Mesenchymal stem cell (in vitro differentiated cells and primary cell): ENCODE measurements at regions not wholly inside any gene's neighbourhood (a gene's known extent, or its start where the extent isn't known, plus 50 kb on each side); places are given as distances from the start of the nearest gene placed in this dataset.

Experiments
- DNase-seq: peaks from one replicate; pipeline ENCODE4 v3.0.0-alpha.2; 2013
- H2AFZ ChIP-seq: one replicate; pipeline ENCODE4 v1.6.1; 2013; ENCODE audit warnings: low read depth, mild to moderate bottlenecking, control low read depth, inconsistent platforms, low read length, moderate library complexity
- H2AK5ac ChIP-seq: 2 replicates; pipeline ENCODE4 v1.6.1; 2013; ENCODE audit warnings: low read length, moderate library complexity, mild to moderate bottlenecking, inconsistent platforms; ENCODE audit not compliant: severe bottlenecking
- H2BK120ac ChIP-seq: one replicate; pipeline ENCODE4 v1.6.1; 2013; ENCODE audit warnings: low read depth, mild to moderate bottlenecking, inconsistent platforms, low read length, moderate library complexity
- H2BK12ac ChIP-seq, 2 experiments: one replicate each; pipeline ENCODE4 v1.6.1; 2013; ENCODE audit warnings: inconsistent platforms in 2 of 2, low read length in 2 of 2, mild to moderate bottlenecking in 2 of 2, moderate library complexity in 2 of 2, control low read depth in 1 of 2
- H2BK15ac ChIP-seq: one replicate; pipeline ENCODE4 v1.6.1; 2013; ENCODE audit warnings: mild to moderate bottlenecking, low read depth, inconsistent platforms; ENCODE audit not compliant: poor library complexity, severe bottlenecking
- H2BK5ac ChIP-seq: 2 replicates; pipeline ENCODE4 v1.6.1; 2013; ENCODE audit warnings: low read depth, mild to moderate bottlenecking, low read length, control low read depth, inconsistent platforms; ENCODE audit not compliant: poor library complexity, severe bottlenecking
- H3K14ac ChIP-seq, 2 experiments: one replicate each; pipeline ENCODE4 v1.6.1; 2013; ENCODE audit warnings: inconsistent platforms in 2 of 2, low read length in 2 of 2, control low read depth in 1 of 2, mild to moderate bottlenecking in 1 of 2, moderate library complexity in 1 of 2
- H3K18ac ChIP-seq, 2 experiments: one replicate each; pipeline ENCODE4 v1.6.1; 2013; ENCODE audit warnings: inconsistent platforms in 2 of 2, low read length in 2 of 2, control low read depth in 1 of 2, low read depth in 1 of 2, mild to moderate bottlenecking in 1 of 2
- H3K23ac ChIP-seq, 2 experiments: one replicate each; pipeline ENCODE4 v1.6.1; 2013; ENCODE audit warnings: inconsistent platforms in 2 of 2, low read length in 2 of 2, mild to moderate bottlenecking in 2 of 2, moderate library complexity in 2 of 2, control low read depth in 1 of 2
- H3K27ac ChIP-seq: 2 replicates; pipeline ENCODE4 v1.5.1; 2013; ENCODE audit warnings: mild to moderate bottlenecking, moderate library complexity, low read length, control low read depth, inconsistent platforms; ENCODE audit not compliant: poor library complexity, severe bottlenecking
- H3K27me3 ChIP-seq, 2 experiments: 2 replicates each; pipeline versions ENCODE4 v1.6.1 to v1.7.0; 2013; ENCODE audit warnings: low read length in 2 of 2, mild to moderate bottlenecking in 2 of 2, moderate library complexity in 2 of 2, control low read depth in 1 of 2, inconsistent platforms in 1 of 2; ENCODE audit not compliant: control insufficient read depth in 1 of 2, insufficient read depth in 1 of 2
- H3K36me3 ChIP-seq, 2 experiments: 2 replicates each; pipeline versions ENCODE4 v1.6.1 to v1.7.0; 2013; ENCODE audit warnings: low read length in 2 of 2, control low read depth in 1 of 2, inconsistent platforms in 1 of 2, low read depth in 1 of 2, mild to moderate bottlenecking in 1 of 2; ENCODE audit not compliant: insufficient read depth in 2 of 2, control insufficient read depth in 1 of 2
- H3K4ac ChIP-seq, 2 experiments: one replicate each; pipeline ENCODE4 v1.6.1; 2013; ENCODE audit warnings: inconsistent platforms in 2 of 2, low read length in 2 of 2, mild to moderate bottlenecking in 2 of 2, moderate library complexity in 2 of 2, control low read depth in 1 of 2, low read depth in 1 of 2
- H3K4me1 ChIP-seq: 2 replicates; pipeline ENCODE4 v1.6.1; 2013; ENCODE audit warnings: low read depth, low read length, control low read depth; ENCODE audit not compliant: control insufficient read depth, insufficient read depth
- H3K4me2 ChIP-seq: 2 replicates; pipeline ENCODE4 v1.6.1; 2013; ENCODE audit warnings: low read length, mild to moderate bottlenecking, inconsistent platforms; ENCODE audit not compliant: poor library complexity, severe bottlenecking
- H3K4me3 ChIP-seq, 2 experiments: 2 replicates each; pipeline versions ENCODE4 v1.5.1 to v1.7.0; 2013; ENCODE audit warnings: low read length in 2 of 2, mild to moderate bottlenecking in 2 of 2, control low read depth in 1 of 2, low read depth in 1 of 2; ENCODE audit not compliant: insufficient read depth in 1 of 2
- H3K79me1 ChIP-seq: replicated peaks from 2 replicates; pipeline ENCODE4 v1.6.1; 2013; ENCODE audit warnings: mild to moderate bottlenecking, control low read depth, low read length, inconsistent platforms; ENCODE audit not compliant: poor library complexity, severe bottlenecking
- H3K9ac ChIP-seq: 2 replicates; pipeline ENCODE4 v1.7.0; 2013; ENCODE audit warnings: mild to moderate bottlenecking, low read length, moderate library complexity
- H3K9me3 ChIP-seq: 2 replicates; pipeline ENCODE4 v1.7.0; 2013; ENCODE audit warnings: mild to moderate bottlenecking, low read length; ENCODE audit not compliant: control insufficient read depth
- H4K8ac ChIP-seq: one replicate; pipeline ENCODE4 v1.6.1; 2013; ENCODE audit warnings: inconsistent platforms, mild to moderate bottlenecking, low read length, moderate library complexity
- H4K91ac ChIP-seq: one replicate; pipeline ENCODE4 v1.6.1; 2013; ENCODE audit warnings: mild to moderate bottlenecking, low read length, inconsistent platforms
- WGBS: methylation state at CpG from one replicate; pipeline ENCODE4 v1.1.7; 2013; ENCODE audit warnings: mixed read lengths; 5-methylcytosine and 5-hydroxymethylcytosine counted together

GRCh38 chr6:19501737-19502245 is 335.4 kb upstream of the ID4 start:
- no peak overlapping the region for H2BK120ac ChIP-seq
- 87% methylated on average over 3 of the region's 3 CpGs for WGBS
- no peaks in the 10 kb centered on the region for H3K4me1 ChIP-seq
- no peak overlapping the region for H3K4ac ChIP-seq
- H3K23ac ChIP-seq = no peak overlapping the region
- no peak overlapping the region for H2AFZ ChIP-seq
- no peak overlapping the region for H3K4me3 ChIP-seq
- H3K27ac ChIP-seq = no peak overlapping the region
- H3K4me2 ChIP-seq = no peak overlapping the region
- H2BK15ac ChIP-seq = no peak overlapping the region
- DNase-seq = no peak
- H3K79me1 ChIP-seq = no peaks in the 10 kb centered on the region
- H3K27me3 ChIP-seq = no peaks in the 10 kb centered on the region
- no peak overlapping the region for H4K91ac ChIP-seq
- H3K36me3 ChIP-seq = no peaks in the 10 kb centered on the region
- H4K8ac ChIP-seq = no peak overlapping the region
- H3K14ac ChIP-seq = no peak overlapping the region
- H2BK5ac ChIP-seq = no peak overlapping the region
- H3K9me3 ChIP-seq = peaks cover 9% of the 10 kb centered on the region
- H3K9ac ChIP-seq = no peak overlapping the region
- H3K18ac ChIP-seq = no peak overlapping the region
- H2AK5ac ChIP-seq = no peak overlapping the region
- no peak overlapping the region for H2BK12ac ChIP-seq

- WGBS = 88% methylated on average over 1 of the region's 2 CpGs
- H3K18ac ChIP-seq = no peak overlapping the region
- H3K36me3 ChIP-seq = no peaks in the 10 kb centered on the region
- no peak overlapping the region for H2BK12ac ChIP-seq
- H2AFZ ChIP-seq = no peak overlapping the region
- H4K91ac ChIP-seq = no peak overlapping the region
- no peak for DNase-seq
- no peak overlapping the region for H4K8ac ChIP-seq
- H2AK5ac ChIP-seq = no peak overlapping the region
- no peaks in the 10 kb centered on the region for H3K4me1 ChIP-seq
- H3K27me3 ChIP-seq = no peaks in the 10 kb centered on the region
- H3K4me3 ChIP-seq = no peak overlapping the region
- no peak overlapping the region for H2BK120ac ChIP-seq
- no peak overlapping the region for H2BK15ac ChIP-seq
- H3K4me2 ChIP-seq = no peak overlapping the region
- H3K9ac ChIP-seq = no peak overlapping the region
- H2BK5ac ChIP-seq = no peak overlapping the region
- no peak overlapping the region for H3K14ac ChIP-seq
- no peaks in the 10 kb centered on the region for H3K79me1 ChIP-seq
- peaks cover 14% of the 10 kb centered on the region for H3K9me3 ChIP-seq
- no peak overlapping the region for H3K4ac ChIP-seq
- H3K23ac ChIP-seq = no peak overlapping the region
- H3K27ac ChIP-seq = no peak overlapping the region
Measured at GRCh38 chr6:19502301-19502700, 334.9 kb upstream of the ID4 start.

DNA sequence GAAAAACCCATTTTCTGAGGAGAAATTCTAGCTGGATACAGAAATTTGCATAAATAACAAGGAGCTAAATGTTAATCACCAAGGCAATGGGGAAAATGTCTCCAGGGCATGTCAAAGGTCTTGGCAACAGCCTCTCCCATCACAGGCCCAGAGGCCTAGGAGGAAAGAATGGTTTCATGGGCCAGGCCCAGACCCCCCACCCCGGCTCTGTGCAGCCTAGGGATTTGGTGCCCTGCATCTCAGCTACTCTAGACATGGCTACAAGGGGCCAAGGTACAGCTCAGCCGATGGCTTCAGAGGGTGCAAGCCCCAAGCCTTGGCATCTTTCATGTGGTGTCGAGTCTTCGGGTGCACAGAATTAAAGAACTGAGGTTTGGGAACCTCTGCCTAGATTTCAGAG is 321.2 kb upstream of the ID4 start:
- H3K27ac ChIP-seq = no peak overlapping the region
- H3K4ac ChIP-seq = no peak overlapping the region
- H4K8ac ChIP-seq = no peak overlapping the region
- no peak overlapping the region for H3K18ac ChIP-seq
- no peak overlapping the region for H3K14ac ChIP-seq
- no peak overlapping the region for H3K23ac ChIP-seq
- H2AK5ac ChIP-seq = no peak overlapping the region
- H2BK12ac ChIP-seq = no peak overlapping the region
- H3K36me3 ChIP-seq = no peaks in the 10 kb centered on the region
- no peak overlapping the region for H2BK15ac ChIP-seq
- no peak overlapping the region for H2BK120ac ChIP-seq
- H3K27me3 ChIP-seq = no peaks in the 10 kb centered on the region
- peaks cover 34% of the 10 kb centered on the region for H3K9me3 ChIP-seq
- WGBS = 74% methylated on average over 4 of the region's 4 CpGs
- no peak overlapping the region for H3K9ac ChIP-seq
- no peak overlapping the region for H3K4me2 ChIP-seq
- H3K79me1 ChIP-seq = no peaks in the 10 kb centered on the region
- H3K4me3 ChIP-seq = no peak overlapping the region
- H2BK5ac ChIP-seq = no peak overlapping the region
- DNase-seq = no peak
- no peaks in the 10 kb centered on the region for H3K4me1 ChIP-seq
- no peak overlapping the region for H4K91ac ChIP-seq
- H2AFZ ChIP-seq = no peak overlapping the region

- no peak overlapping the region for H2BK5ac ChIP-seq
- no peaks in the 10 kb centered on the region for H3K4me1 ChIP-seq
- H3K9ac ChIP-seq = no peak overlapping the region
- peaks cover 1% of the 10 kb centered on the region for H3K9me3 ChIP-seq
- H2BK12ac ChIP-seq = no peak overlapping the region
- no peak overlapping the region for H3K18ac ChIP-seq
- H3K14ac ChIP-seq = no peak overlapping the region
- no peak overlapping the region for H4K8ac ChIP-seq
- H3K27ac ChIP-seq = no peak overlapping the region
- H3K36me3 ChIP-seq = no peaks in the 10 kb centered on the region
- H3K27me3 ChIP-seq = no peaks in the 10 kb centered on the region
- no peak overlapping the region for H3K4me3 ChIP-seq
- no peak overlapping the region for H2AK5ac ChIP-seq
- no peak overlapping the region for H2BK15ac ChIP-seq
- H3K79me1 ChIP-seq = no peaks in the 10 kb centered on the region
- no peak overlapping the region for H4K91ac ChIP-seq
- H3K23ac ChIP-seq = no peak overlapping the region
- no CpG with 5 or more reads among the region's 2 CpGs for WGBS
- H2AFZ ChIP-seq = no peak overlapping the region
- no peak overlapping the region for H3K4ac ChIP-seq
- H2BK120ac ChIP-seq = no peak overlapping the region
- no peak for DNase-seq
- H3K4me2 ChIP-seq = no peak overlapping the region
Measured at GRCh38 chr6:19519941-19520340, 317.2 kb upstream of the ID4 start.
